Breast epithelium (tissue), 4 donors: ENCODE measurements at regions not wholly inside any gene's neighbourhood (a gene's known extent, or its start where the extent isn't known, plus 50 kb on each side); places are given as distances from the start of the nearest gene placed in this dataset.
"Not testable (repeated sequence)": the region's sequence is repeated elsewhere in the genome, so short reads cannot be mapped to it uniquely, and the experiment has no call there.

Source experiments
- DNase-seq, 2 donors: peaks; one replicate each; pipeline ENCODE4 v3.0.0-alpha.2; 2019; ENCODE audit warnings: low spot score in 2 of 2
- H3K27ac ChIP-seq, 2 donors: fragments of 200-600 bp; sonication (generic) in 1 of 2; one replicate each; pipeline ENCODE4 v1.5.1; 2016 to 2019; ENCODE audit warnings: mild to moderate bottlenecking in 1 of 2
- H3K27me3 ChIP-seq, 2 donors: fragments of 200-600 bp; sonication (generic) in 1 of 2; one replicate each; pipeline versions ENCODE4 v1.5.1 to v1.6.0; 2017 to 2019; ENCODE audit warnings: control low read depth in 1 of 2, mild to moderate bottlenecking in 1 of 2
- H3K36me3 ChIP-seq: fragments of 200-600 bp; one replicate; pipeline ENCODE4 v1.5.1; 2019
- H3K4me1 ChIP-seq, 2 donors: fragments of 200-600 bp; sonication (generic); one replicate each; pipeline ENCODE4 v1.5.1; 2016 to 2019; ENCODE audit warnings: control low read depth in 1 of 2
- H3K4me3 ChIP-seq, 3 donors: fragments of 200-600 bp; sonication (generic); 1 replicate in 2 of 3; 2 replicates in 1 of 3; pipeline ENCODE4 v1.5.1; 2016 to 2019; ENCODE audit warnings: mild to moderate bottlenecking in 3 of 3, moderate library complexity in 2 of 3
- H3K9me3 ChIP-seq, 2 donors: fragments of 200-600 bp; sonication (generic) in 1 of 2; one replicate each; pipeline ENCODE4 v1.5.1; 2016 to 2019; ENCODE audit warnings: control low read depth in 1 of 2
- intact Hi-C: fragments of 100-400 bp; cut with DNase I; formaldehyde crosslinking; loops from one replicate; pipeline ENCODE4 v1.15.1; 2023; ENCODE audit warnings: low total_unique reads

GRCh38 chr7:76901944-76902710 is 130.0 kb downstream of the SPDYE17 start:
- DNase-seq, H3K36me3 ChIP-seq, H3K9me3 ChIP-seq, H3K27ac ChIP-seq, H3K27me3 ChIP-seq, H3K4me1 ChIP-seq, H3K4me3 ChIP-seq, intact Hi-C loops: not testable (repeated sequence)

GRCh38 chr7:76898807-76899206 is 133.4 kb downstream of the SPDYE17 start:
- intact Hi-C loops, H3K27ac ChIP-seq: not testable (repeated sequence)

GRCh38 chr7:76897007-76897406 is 135.2 kb downstream of the SPDYE17 start:
- H3K4me1 ChIP-seq, H3K9me3 ChIP-seq, H3K4me3 ChIP-seq, H3K36me3 ChIP-seq, DNase-seq, H3K27ac ChIP-seq, H3K27me3 ChIP-seq, intact Hi-C loops: not testable (repeated sequence)

More at GRCh38 chr7:76898807-76899206, 133.4 kb downstream of the SPDYE17 start:
- not testable (repeated sequence) for H3K4me1 ChIP-seq, H3K36me3 ChIP-seq, DNase-seq, H3K4me3 ChIP-seq, H3K27me3 ChIP-seq, H3K9me3 ChIP-seq

- H3K27ac ChIP-seq, H3K36me3 ChIP-seq, H3K9me3 ChIP-seq, H3K4me1 ChIP-seq, H3K4me3 ChIP-seq, H3K27me3 ChIP-seq, DNase-seq, intact Hi-C loops: not testable (repeated sequence)
These were observed 136.5 kb downstream of the SPDYE17 start for GRCh38 chr7:76895696-76896095.

GRCh38 chr7:76891771-76892170 is 140.4 kb downstream of the SPDYE17 start:
- H3K36me3 ChIP-seq, intact Hi-C loops, H3K27me3 ChIP-seq, DNase-seq, H3K4me1 ChIP-seq, H3K9me3 ChIP-seq, H3K27ac ChIP-seq, H3K4me3 ChIP-seq: not testable (repeated sequence)

- H3K9me3 ChIP-seq, H3K27me3 ChIP-seq, intact Hi-C loops, H3K27ac ChIP-seq, H3K4me1 ChIP-seq, H3K36me3 ChIP-seq, DNase-seq, H3K4me3 ChIP-seq: not testable (repeated sequence)
These were observed 152.3 kb downstream of the SPDYE17 start for GRCh38 chr7:76879733-76880288.

- intact Hi-C loops, H3K36me3 ChIP-seq: not testable (repeated sequence)
These were observed 156.4 kb downstream of the SPDYE17 start for GRCh38 chr7:76875760-76876159.

GRCh38 chr7:76870504-76870808 is 161.7 kb downstream of the SPDYE17 start:
- not testable (repeated sequence) for H3K9me3 ChIP-seq, DNase-seq

More at GRCh38 chr7:76875760-76876159, 156.4 kb downstream of the SPDYE17 start:
- H3K27me3 ChIP-seq, DNase-seq, H3K27ac ChIP-seq, H3K9me3 ChIP-seq, H3K4me3 ChIP-seq, H3K4me1 ChIP-seq: not testable (repeated sequence)

GRCh38 chr7:76867364-76867889 is 164.7 kb downstream of the SPDYE17 start:
- H3K4me3 ChIP-seq, H3K9me3 ChIP-seq, DNase-seq, intact Hi-C loops, H3K27ac ChIP-seq, H3K27me3 ChIP-seq, H3K36me3 ChIP-seq, H3K4me1 ChIP-seq: not testable (repeated sequence)

More at GRCh38 chr7:76870504-76870808, 161.7 kb downstream of the SPDYE17 start:
- H3K36me3 ChIP-seq, H3K4me1 ChIP-seq, H3K27me3 ChIP-seq, H3K27ac ChIP-seq, H3K4me3 ChIP-seq, intact Hi-C loops: not testable (repeated sequence)

GRCh38 chr7:76863150-76863773 is 168.9 kb downstream of the SPDYE17 start:
- H3K27me3 ChIP-seq, H3K27ac ChIP-seq: not testable (repeated sequence)

GRCh38 chr7:76862241-76862640 is 169.9 kb downstream of the SPDYE17 start:
- H3K36me3 ChIP-seq, H3K27me3 ChIP-seq, DNase-seq, H3K4me3 ChIP-seq, H3K27ac ChIP-seq, H3K9me3 ChIP-seq, intact Hi-C loops, H3K4me1 ChIP-seq: not testable (repeated sequence)

More at GRCh38 chr7:76863150-76863773, 168.9 kb downstream of the SPDYE17 start:
- H3K9me3 ChIP-seq, H3K4me1 ChIP-seq, H3K4me3 ChIP-seq, DNase-seq, intact Hi-C loops, H3K36me3 ChIP-seq: not testable (repeated sequence)

GRCh38 chr7:76859933-76860332 is 172.2 kb downstream of the SPDYE17 start:
- intact Hi-C loops: not testable (repeated sequence)

GRCh38 chr7:76854631-76855030 is 177.5 kb downstream of the SPDYE17 start:
- H3K36me3 ChIP-seq, DNase-seq, H3K4me1 ChIP-seq, intact Hi-C loops, H3K27ac ChIP-seq, H3K27me3 ChIP-seq, H3K9me3 ChIP-seq, H3K4me3 ChIP-seq: not testable (repeated sequence)

More at GRCh38 chr7:76859933-76860332, 172.2 kb downstream of the SPDYE17 start:
- H3K4me3 ChIP-seq, H3K27ac ChIP-seq, H3K36me3 ChIP-seq, H3K27me3 ChIP-seq, DNase-seq, H3K9me3 ChIP-seq, H3K4me1 ChIP-seq: not testable (repeated sequence)
